ENCODE measurements at regions not wholly inside any gene's neighbourhood (a gene's known extent, or its start where the extent isn't known, plus 50 kb on each side); places are given as distances from the start of the nearest gene placed in this dataset.
"Not testable (repeated sequence)": the region's sequence is repeated elsewhere in the genome, so short reads cannot be mapped to it uniquely, and the experiment has no call there.

GRCh38 chr4:151581570-151581969 lies 172.6 kb downstream of the FHIP1A start:
- H3K9ac ChIP-seq (ENCODE audit: low read length) = no peak overlapping the region
- H3K27me3 ChIP-seq (ENCODE audit: low read depth, low read length) = peaks cover 42% of the 10 kb centered on the region
- H4K20me1 ChIP-seq (ENCODE audit: insufficient read depth, low read length) = no peaks in the 10 kb centered on the region
- no peaks in the 10 kb centered on the region for H3K36me3 ChIP-seq (replicated peaks; ENCODE audit: low read depth, low read length)
- no peak overlapping the region for H3K27ac ChIP-seq (ENCODE audit: low read length)
- no peak overlapping the region for H3K4me2 ChIP-seq (ENCODE audit: low read length)
- no peak overlapping the region for H2AFZ ChIP-seq (ENCODE audit: low read depth, low read length)
- H3K79me2 ChIP-seq (ENCODE audit: low read length) = no peaks in the 10 kb centered on the region
- H3K4me3 ChIP-seq (ENCODE audit: low read length) = no peak overlapping the region
- no peaks in the 10 kb centered on the region for H3K9me3 ChIP-seq (ENCODE audit: insufficient read depth, low read length)
- TF ChIP-seq EZH2phosphoT487 (IDR thresholded peaks at IDR 0.05; ENCODE audit: low read depth) (no peak), CTCF (IDR thresholded peaks at IDR 0.05; ENCODE audit: low read depth, low read length) (no peak)
- H3K4me1 ChIP-seq (ENCODE audit: low read length) = no peaks in the 10 kb centered on the region

- H3K27me3 ChIP-seq (ENCODE audit: low read depth, low read length) = peaks cover 42% of the 10 kb centered on the region
- no peaks in the 10 kb centered on the region for H4K20me1 ChIP-seq (ENCODE audit: insufficient read depth, low read length)
- H3K36me3 ChIP-seq (replicated peaks; ENCODE audit: low read depth, low read length) = no peaks in the 10 kb centered on the region
- H3K27ac ChIP-seq (ENCODE audit: low read length) = no peak overlapping the region
- no peaks in the 10 kb centered on the region for H3K79me2 ChIP-seq (ENCODE audit: low read length)
- TF ChIP-seq EZH2phosphoT487 (IDR thresholded peaks at IDR 0.05; ENCODE audit: low read depth) (no peak), CTCF (IDR thresholded peaks at IDR 0.05; ENCODE audit: low read depth, low read length) (no peak)
- H3K9me3 ChIP-seq (ENCODE audit: insufficient read depth, low read length) = no peaks in the 10 kb centered on the region
- H2AFZ ChIP-seq (ENCODE audit: low read depth, low read length) = no peak overlapping the region
- no peak overlapping the region for H3K4me2 ChIP-seq (ENCODE audit: low read length)
- H3K4me3 ChIP-seq (ENCODE audit: low read length) = no peak overlapping the region
- no peak overlapping the region for H3K9ac ChIP-seq (ENCODE audit: low read length)
- no peaks in the 10 kb centered on the region for H3K4me1 ChIP-seq (ENCODE audit: low read length)
Measured at GRCh38 chr4:151582098-151582497, 173.1 kb downstream of the FHIP1A start.

- Histone ChIP-seq H3K4me3 (ENCODE audit: low read length) (no peak overlapping the region), H3K4me2 (ENCODE audit: low read length) (no peak overlapping the region), H3K27ac (ENCODE audit: low read length) (no peak overlapping the region), H3K79me2 (ENCODE audit: low read length) (no peaks in the 10 kb centered on the region), H3K27me3 (ENCODE audit: low read depth, low read length) (peaks cover 37% of the 10 kb centered on the region), H3K36me3 (replicated peaks; ENCODE audit: low read depth, low read length) (no peaks in the 10 kb centered on the region), H3K4me1 (ENCODE audit: low read length) (no peaks in the 10 kb centered on the region), H3K9ac (ENCODE audit: low read length) (no peak overlapping the region), H2AFZ (ENCODE audit: low read depth, low read length) (no peak overlapping the region), H3K9me3 (ENCODE audit: insufficient read depth, low read length) (no peaks in the 10 kb centered on the region), H4K20me1 (ENCODE audit: insufficient read depth, low read length) (no peaks in the 10 kb centered on the region)
- TF ChIP-seq CTCF (IDR thresholded peaks at IDR 0.05; ENCODE audit: low read depth, low read length) (no peak), EZH2phosphoT487 (IDR thresholded peaks at IDR 0.05; ENCODE audit: low read depth) (no peak)
Measured at GRCh38 chr4:151583157-151583914, 174.4 kb downstream of the FHIP1A start.

GRCh38 chr4:151584101-151584500 lies 175.1 kb downstream of the FHIP1A start:
- H4K20me1 ChIP-seq (ENCODE audit: insufficient read depth, low read length) = no peaks in the 10 kb centered on the region
- no peaks in the 10 kb centered on the region for H3K4me1 ChIP-seq (ENCODE audit: low read length)
- H3K27me3 ChIP-seq (ENCODE audit: low read depth, low read length) = peaks cover 44% of the 10 kb centered on the region
- TF ChIP-seq EZH2phosphoT487 (IDR thresholded peaks at IDR 0.05; ENCODE audit: low read depth) (no peak), CTCF (IDR thresholded peaks at IDR 0.05; ENCODE audit: low read depth, low read length) (no peak)
- H3K79me2 ChIP-seq (ENCODE audit: low read length) = no peaks in the 10 kb centered on the region
- H3K27ac ChIP-seq (ENCODE audit: low read length) = no peak overlapping the region
- H3K4me2 ChIP-seq (ENCODE audit: low read length) = no peak overlapping the region
- no peaks in the 10 kb centered on the region for H3K9me3 ChIP-seq (ENCODE audit: insufficient read depth, low read length)
- no peak overlapping the region for H3K4me3 ChIP-seq (ENCODE audit: low read length)
- H3K9ac ChIP-seq (ENCODE audit: low read length) = no peak overlapping the region
- no peaks in the 10 kb centered on the region for H3K36me3 ChIP-seq (replicated peaks; ENCODE audit: low read depth, low read length)
- H2AFZ ChIP-seq (ENCODE audit: low read depth, low read length) = no peak overlapping the region

- H3K4me2 ChIP-seq (ENCODE audit: low read length); H3K9me3 ChIP-seq (ENCODE audit: insufficient read depth, low read length); H4K20me1 ChIP-seq (ENCODE audit: insufficient read depth, low read length); H3K27me3 ChIP-seq (ENCODE audit: low read depth, low read length); H3K4me1 ChIP-seq (ENCODE audit: low read length); H3K9ac ChIP-seq (ENCODE audit: low read length); H3K36me3 ChIP-seq (replicated peaks; ENCODE audit: low read depth, low read length); H3K79me2 ChIP-seq (ENCODE audit: low read length); H2AFZ ChIP-seq (ENCODE audit: low read depth, low read length); H3K27ac ChIP-seq (ENCODE audit: low read length); H3K4me3 ChIP-seq (ENCODE audit: low read length): not testable (repeated sequence)
Measured at GRCh38 chr4:151595629-151596028, 165.2 kb downstream of the GATB start.

- H4K20me1 ChIP-seq (ENCODE audit: insufficient read depth, low read length); H3K9ac ChIP-seq (ENCODE audit: low read length); H3K27me3 ChIP-seq (ENCODE audit: low read depth, low read length); H3K4me2 ChIP-seq (ENCODE audit: low read length); H3K36me3 ChIP-seq (replicated peaks; ENCODE audit: low read depth, low read length); H3K9me3 ChIP-seq (ENCODE audit: insufficient read depth, low read length); H3K27ac ChIP-seq (ENCODE audit: low read length); H3K79me2 ChIP-seq (ENCODE audit: low read length); H3K4me1 ChIP-seq (ENCODE audit: low read length); H3K4me3 ChIP-seq (ENCODE audit: low read length); H2AFZ ChIP-seq (ENCODE audit: low read depth, low read length): not testable (repeated sequence)
Measured at GRCh38 chr4:151597691-151598090, 163.1 kb downstream of the GATB start.
